ENCODE measurements at regions not wholly inside any gene's neighbourhood (a gene's known extent, or its start where the extent isn't known, plus 50 kb on each side); places are given as distances from the start of the nearest gene placed in this dataset.
A peak's percentile ranks its signal among the peaks of the same experiment; 100 is the strongest.
"Not testable (repeated sequence)": the region's sequence is repeated elsewhere in the genome, so short reads cannot be mapped to it uniquely, and the experiment has no call there.

DNA sequence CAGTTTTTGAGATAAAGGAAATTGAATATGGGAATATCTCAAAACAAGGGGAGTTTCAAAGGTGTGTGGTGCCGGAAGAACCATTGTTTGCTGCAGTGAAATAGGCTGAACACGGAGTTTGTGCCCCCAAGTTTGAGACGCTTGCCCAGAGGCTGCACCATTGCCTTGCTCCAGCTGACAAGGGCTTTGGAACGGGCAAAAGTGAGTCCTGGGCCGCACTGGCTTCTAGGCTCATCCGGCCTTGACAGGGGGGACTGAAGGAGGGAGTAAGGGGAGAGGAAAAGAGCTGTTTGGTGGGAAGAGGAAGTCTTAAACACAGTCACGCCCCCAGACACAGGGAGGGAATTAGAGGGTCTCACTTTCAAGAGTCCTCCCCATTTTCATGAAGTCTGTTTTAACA is 269.9 kb downstream of the FAM43A start:
- DNase-seq, result no peak

- no peak for DNase-seq
Measured at GRCh38 chr3:194955979-194956696, 270.5 kb downstream of the FAM43A start.

DNA sequence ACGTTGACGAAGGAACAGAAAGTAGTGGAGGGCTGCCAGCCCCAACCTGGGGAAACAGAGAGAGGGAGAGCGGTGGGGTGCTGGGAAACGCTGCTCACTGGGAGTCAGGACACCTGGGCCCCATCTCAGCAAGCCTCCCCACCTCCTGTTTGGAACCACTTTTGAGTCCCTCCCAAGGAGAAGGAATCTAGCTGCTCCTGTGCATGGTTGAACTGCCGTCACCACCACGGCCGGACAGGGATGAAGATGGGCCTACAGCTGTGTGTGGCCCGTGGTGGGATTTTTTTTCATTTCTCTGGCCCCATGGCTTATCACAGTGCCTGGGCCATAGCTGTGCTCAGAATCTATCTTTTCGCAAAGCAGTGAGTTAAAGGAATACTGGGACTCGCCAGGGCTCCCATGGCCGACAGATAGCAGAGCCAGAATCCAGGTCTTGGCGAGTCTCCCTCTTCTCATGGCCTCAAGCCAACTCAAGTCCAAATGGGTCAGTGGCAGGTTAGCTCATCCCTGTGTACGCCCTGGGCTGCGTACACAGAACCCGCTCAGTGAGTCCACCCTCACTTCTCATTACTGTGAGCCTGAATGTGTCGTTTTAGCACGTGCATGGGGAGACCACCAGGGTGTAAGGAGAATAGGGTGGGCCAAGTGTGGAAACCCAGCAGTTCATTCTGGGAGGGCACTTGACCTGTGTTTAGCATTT is 271.2 kb downstream of the FAM43A start:
- DNase-seq, result no peak

GRCh38 chr3:194957743-194958240 is 272.1 kb downstream of the FAM43A start:
- no peak for DNase-seq

DNA sequence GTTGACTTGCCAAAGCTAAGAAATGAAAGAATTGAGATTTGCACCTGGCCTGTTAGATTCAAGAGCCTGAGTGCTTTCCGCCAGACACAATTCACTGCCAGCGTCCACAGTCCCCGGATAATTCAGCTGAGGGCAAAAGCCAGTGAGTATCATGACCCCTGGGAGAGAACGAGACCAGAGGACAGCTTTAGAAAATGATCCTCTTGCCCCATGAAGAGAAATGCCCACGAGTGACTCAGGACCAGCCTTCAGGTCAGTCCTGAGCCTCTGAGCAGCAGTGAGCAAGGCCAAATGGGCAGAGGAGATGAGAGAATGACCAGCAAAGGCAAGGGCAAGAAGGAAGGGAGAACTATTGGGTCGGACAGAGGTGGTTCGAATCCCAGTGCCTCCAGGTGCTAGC is 273.5 kb downstream of the FAM43A start:
- DNase-seq, result no peak

DNA sequence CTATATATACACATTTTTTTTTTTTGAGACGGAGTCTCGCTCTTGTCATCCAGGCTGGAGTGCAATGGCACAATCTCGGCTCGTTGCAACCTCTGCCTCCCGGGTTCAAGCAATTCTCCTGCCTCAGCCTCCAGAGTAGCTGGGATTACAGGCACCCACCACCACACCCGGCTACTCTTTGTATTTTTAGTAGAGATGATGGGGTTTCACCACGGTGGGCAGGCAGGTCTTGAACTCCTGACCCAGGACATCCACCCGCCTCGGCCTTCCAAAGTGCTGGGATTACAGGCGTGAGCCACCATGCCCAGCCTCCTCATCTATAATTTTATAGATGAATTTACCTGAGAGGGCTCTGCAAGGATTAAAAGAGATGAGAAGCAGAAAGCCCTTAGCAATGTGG is 274.0 kb downstream of the FAM43A start:
- not testable (repeated sequence) for DNase-seq

DNA sequence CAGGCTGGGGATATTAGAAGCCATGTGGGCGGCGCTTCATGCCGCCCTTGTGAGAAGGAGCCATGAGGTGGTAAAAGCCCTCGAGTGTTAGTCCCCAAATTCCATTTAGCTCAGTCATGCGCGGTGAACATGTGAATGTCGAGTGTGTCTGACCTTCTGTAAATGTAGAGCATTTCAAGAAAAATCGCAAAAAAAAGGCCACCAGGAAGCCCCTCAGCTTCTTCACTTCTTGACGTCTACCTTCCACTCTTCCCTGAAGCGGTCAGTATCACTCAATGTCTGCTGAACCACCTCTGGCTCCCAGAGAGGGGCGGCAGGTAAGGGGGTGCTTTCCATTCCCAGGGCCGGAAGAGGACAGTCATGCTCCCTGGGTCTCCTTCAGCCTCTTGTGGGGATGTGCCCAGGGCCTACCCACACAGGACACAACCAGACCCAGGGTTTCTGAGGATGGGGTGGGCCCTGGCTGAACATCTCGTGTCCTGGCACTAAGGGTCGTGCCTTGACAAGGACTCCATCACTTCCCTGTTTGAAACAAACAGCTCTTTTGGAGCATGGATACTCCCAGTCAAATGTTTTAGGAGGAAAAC is 274.9 kb downstream of the FAM43A start:
- no peak for DNase-seq

GRCh38 chr3:194961149-194961548 is 275.5 kb downstream of the FAM43A start:
- DNase-seq, result no peak

DNA sequence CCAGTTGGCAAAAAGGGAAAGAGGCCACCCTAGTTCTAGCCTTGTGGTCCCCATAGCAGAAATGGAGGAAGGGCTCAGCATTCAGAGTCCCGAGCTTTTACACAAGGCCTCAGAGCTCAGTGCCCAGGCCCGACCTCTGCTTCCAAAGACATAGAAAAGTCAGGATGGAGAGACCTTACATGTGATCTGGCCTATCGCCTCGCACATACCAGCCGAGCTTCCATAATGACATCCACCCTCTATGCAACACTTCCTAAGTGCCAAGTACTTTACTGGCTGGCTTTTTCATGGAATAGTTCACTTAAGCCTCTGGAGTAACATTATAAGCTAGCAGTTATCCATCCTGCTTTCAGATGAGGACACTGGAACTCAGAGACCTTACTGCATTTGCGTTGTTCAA is 275.9 kb downstream of the FAM43A start:
- DNase-seq, result no peak

DNA sequence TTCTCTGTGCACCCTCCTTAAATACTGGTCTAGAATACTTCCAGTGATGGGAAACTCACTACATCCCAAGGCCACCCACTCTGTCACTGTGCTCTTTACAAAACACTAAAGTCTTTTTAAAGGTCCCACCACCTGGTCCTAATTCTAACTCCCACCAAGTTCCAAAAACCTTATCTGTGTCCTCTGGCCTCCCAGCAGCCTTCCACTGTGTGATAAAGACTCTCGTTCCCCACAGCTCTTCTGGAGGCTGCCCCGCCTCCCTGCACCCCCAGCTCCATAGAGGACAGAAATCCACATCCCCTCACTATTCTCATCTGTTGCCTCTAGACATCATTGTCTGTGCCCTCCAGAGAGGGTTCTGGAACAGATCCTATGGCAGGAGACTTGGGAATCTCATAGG is 276.4 kb downstream of the FAM43A start:
- DNase-seq, result no peak

GRCh38 chr3:194964809-194965208 is 279.1 kb downstream of the FAM43A start:
- no peak for DNase-seq

GRCh38 chr3:194967151-194968117 is 281.8 kb downstream of the FAM43A start:
- no peak for DNase-seq

DNA sequence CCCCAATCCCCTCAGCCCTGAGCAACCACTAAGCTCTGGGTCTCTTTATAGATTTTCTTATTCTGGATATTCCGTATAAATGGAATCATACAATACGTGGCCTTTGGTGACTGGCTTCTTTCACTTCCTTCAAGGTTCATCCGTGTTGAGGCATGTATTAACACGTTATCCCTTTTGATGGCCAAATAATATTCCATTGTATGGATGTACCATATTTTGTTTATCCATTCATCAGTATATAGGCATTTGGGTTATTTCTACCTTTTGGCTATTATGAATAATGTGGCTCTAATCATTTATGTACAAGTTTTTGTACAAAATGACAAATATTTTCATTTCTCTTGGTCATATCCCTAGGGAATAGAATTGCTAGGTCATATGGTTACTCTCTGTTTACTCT is 284.4 kb downstream of the FAM43A start:
- DNase-seq, result no peak

GRCh38 chr3:194971009-194971408 is 285.3 kb downstream of the FAM43A start:
- DNase-seq, result no peak

- DNase-seq, result no peak
Measured at GRCh38 chr3:194971965-194972364, 286.3 kb downstream of the FAM43A start.

DNA sequence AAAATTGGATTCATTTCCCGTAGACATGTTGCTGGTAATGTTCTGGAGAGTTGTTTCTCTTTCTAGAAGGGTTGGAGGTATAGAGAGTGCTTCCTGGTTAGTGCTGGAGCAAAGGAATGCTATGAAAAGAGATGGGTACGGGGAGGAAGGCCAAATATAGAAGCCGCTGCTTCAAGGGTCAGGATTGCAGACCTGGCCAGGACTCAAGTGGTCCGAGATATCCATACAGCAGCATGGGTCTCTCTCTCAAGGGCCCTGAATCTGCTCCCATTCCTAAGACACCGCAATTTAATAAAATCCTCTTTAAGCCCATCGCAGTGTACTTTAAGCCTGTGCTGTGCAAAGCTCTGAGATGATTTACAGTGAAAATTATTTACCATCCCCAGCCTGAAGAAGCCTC is 287.0 kb downstream of the FAM43A start:
- DNase-seq, result no peak

- no peak for DNase-seq
Measured at GRCh38 chr3:194973366-194974000, 287.8 kb downstream of the FAM43A start.

GRCh38 chr3:194974468-194975135 is 288.9 kb downstream of the FAM43A start:
- DNase-seq, result no peak

GRCh38 chr3:194976049-194976451 is 290.4 kb downstream of the FAM43A start:
- DNase-seq, result peak; percentile 55

DNA sequence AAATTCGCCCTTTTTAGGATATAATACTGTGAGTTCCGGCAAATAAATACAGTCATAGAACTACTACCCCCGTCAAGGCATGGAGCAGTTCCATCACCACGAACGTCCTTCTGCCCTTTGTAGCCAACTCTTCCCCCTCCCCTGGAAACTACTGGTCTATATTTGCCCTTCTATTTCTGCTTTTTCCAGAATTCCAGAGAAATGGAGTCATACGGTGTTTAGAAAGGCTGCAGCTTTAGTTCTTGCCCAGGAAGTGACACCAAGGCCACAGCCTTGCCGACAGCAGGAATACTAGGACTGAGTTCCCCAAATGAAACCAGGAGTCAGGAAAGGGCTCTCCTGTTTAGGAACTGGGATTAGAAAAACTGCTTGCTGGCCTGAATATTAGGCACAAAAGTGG is 291.2 kb downstream of the FAM43A start:
- DNase-seq, result no peak

- DNase-seq, result no peak
Measured at GRCh38 chr3:194977356-194977755, 291.7 kb downstream of the FAM43A start.

DNA sequence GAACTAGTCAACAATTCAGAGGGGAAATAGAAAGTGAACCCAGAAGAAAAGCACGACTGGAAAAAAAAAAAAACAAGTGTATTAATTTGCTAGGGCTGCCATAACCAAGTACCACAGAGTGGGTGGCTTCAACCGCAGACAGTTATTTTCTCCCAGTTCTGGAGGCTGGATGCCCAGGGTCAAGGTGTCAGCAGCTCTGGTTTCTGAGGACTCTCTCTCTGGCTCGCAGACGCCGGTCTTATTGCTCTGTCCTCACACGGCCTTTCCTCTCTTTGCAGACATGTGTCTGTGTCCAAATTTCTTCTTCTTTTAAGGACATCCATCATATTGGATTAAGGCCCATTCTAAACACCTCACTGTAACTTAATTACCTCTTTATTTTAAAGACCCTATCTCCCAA is 291.8 kb downstream of the XXYLT1 start:
- no peak for DNase-seq

Data from NCI-H345 (cell line).